IPS DF 4.7 (cell line): ENCODE measurements at regions not wholly inside any gene's neighbourhood (a gene's known extent, or its start where the extent isn't known, plus 50 kb on each side); places are given as distances from the start of the nearest gene placed in this dataset.

ENCODE experiments used
- DNase-seq: peaks from one replicate; pipeline ENCODE4 v3.0.0-alpha.2; 2013; ENCODE audit warnings: low spot score; ENCODE audit errors: extremely low read depth

- no peak for DNase-seq
Measured at GRCh38 chr9:134575901-134576176, 65.8 kb upstream of the COL5A1 start.

GRCh38 chr9:134585021-134585561, 56.5 kb upstream of the COL5A1 start:
- no peak for DNase-seq

GRCh38 chr9:134585746-134586706, 55.6 kb upstream of the COL5A1 start:
- DNase-seq = no peak

GRCh38 chr9:134589748-134590147, 51.9 kb upstream of the COL5A1 start:
- no peak for DNase-seq

- DNase-seq = no peak
Measured at GRCh38 chr9:134590240-134591081, 51.1 kb upstream of the COL5A1 start.

GRCh38 chr9:134591082-134591571, 50.5 kb upstream of the COL5A1 start:
- DNase-seq = no peak

- no peak for DNase-seq
Measured at GRCh38 chr9:134591573-134591981, 50.0 kb upstream of the COL5A1 start.
